MCF 10A (cell line): ENCODE measurements at regions not wholly inside any gene's neighbourhood (a gene's known extent, or its start where the extent isn't known, plus 50 kb on each side); places are given as distances from the start of the nearest gene placed in this dataset.

Experiments
- BruUV-seq: library from RNA; stranded (reverse); fragments of 400-500 nt; replicated peaks from 2 replicates; lab custom pipeline; 2021; lab: Mats Ljungman, UMichigan
- CTCF ChIA-PET: fragments of 300-600 bp; sonication (Branson Sonifier 250); formaldehyde crosslinking; extraction: SDS; loops from one replicate; lab custom pipeline; 2021; ENCODE audit warnings: antibody characterized with exemption, inconsistent platforms; lab: Yijun Ruan, JAX
- POLR2A ChIA-PET: fragments of 300-600, 350-650 bp; sonication (Branson Sonifier 250); formaldehyde crosslinking; extraction: SDS; loops from one replicate; lab custom pipeline; 2020; ENCODE audit warnings: antibody characterized with exemption, inconsistent platforms; lab: Yijun Ruan, JAX
- DNase-seq: peaks from one replicate; pipeline ENCODE4 v3.0.0-alpha.2; 2018; ENCODE audit not compliant: unreplicated experiment
- H3K27ac Mint-ChIP-seq: one replicate; pipeline ENCODE4 v1.8.0; 2022; ENCODE audit warnings: mild to moderate bottlenecking, low read depth, mixed read lengths; ENCODE audit not compliant: unreplicated experiment
- H3K27me3 Mint-ChIP-seq: one replicate; pipeline ENCODE4 v1.8.0; 2022; ENCODE audit warnings: mixed read lengths; ENCODE audit not compliant: insufficient read depth, unreplicated experiment
- H3K36me3 Mint-ChIP-seq: one replicate; pipeline ENCODE4 v1.8.0; 2022; ENCODE audit warnings: mild to moderate bottlenecking, moderate library complexity, mixed read lengths; ENCODE audit not compliant: insufficient read depth, unreplicated experiment
- H3K4me1 Mint-ChIP-seq: one replicate; pipeline ENCODE4 v1.8.0; 2022; ENCODE audit warnings: mixed read lengths; ENCODE audit not compliant: insufficient read depth, unreplicated experiment
- H3K4me3 Mint-ChIP-seq: one replicate; pipeline ENCODE4 v1.8.0; 2022; ENCODE audit warnings: mild to moderate bottlenecking, moderate library complexity, mixed read lengths; ENCODE audit not compliant: unreplicated experiment
- H3K9me3 Mint-ChIP-seq: one replicate; pipeline ENCODE4 v1.8.0; 2022; ENCODE audit warnings: mixed read lengths; ENCODE audit not compliant: unreplicated experiment
- CTCF ChIP-seq: fragments of 200-600 bp; IDR thresholded peaks from one replicate; pipeline ENCODE4 v1.8.0; 2022; ENCODE audit warnings: antibody characterized with exemption, mild to moderate bottlenecking; ENCODE audit not compliant: unreplicated experiment
- intact Hi-C: fragments of 100-400 bp; cut with micrococcal nuclease; formaldehyde crosslinking; loops from 2 replicates; pipeline ENCODE4 v1.14.1; 2022

- no peak for DNase-seq
- Mint-ChIP-seq H3K27me3 (no peaks in the 10 kb centered on the region), H3K36me3 (no peaks in the 10 kb centered on the region), H3K9me3 (peaks cover 7% of the 10 kb centered on the region), H3K27ac (no peak overlapping the region), H3K4me1 (peaks cover 4% of the 10 kb centered on the region), H3K4me3 (no peak overlapping the region)
- no peak for TF ChIP-seq CTCF
- ChIA-PET POLR2A (no interaction called here), CTCF (interaction anchor here (0.6 to 1.1 kb wide), 2 partner anchors 99 to 115 kb away, joined by 4 to 5 read pairs; no protein-coding TSS in a partner anchor)
- intact Hi-C loops = no loop called here
- no TSS peak for BruUV-seq
Measured at GRCh38 chr19:13705201-13705600, 59.1 kb upstream of the MRI1 start.

GRCh38 chr19:13701624-13702023 lies 62.7 kb upstream of the MRI1 start:
- no peak for TF ChIP-seq CTCF
- H3K36me3 Mint-ChIP-seq = no peaks in the 10 kb centered on the region
- POLR2A ChIA-PET = interaction anchor here (1.1 kb wide), 1 partner anchor 30 kb away, joined by 3 read pairs; no protein-coding TSS in a partner anchor
- no peak for DNase-seq
- intact Hi-C loops = no loop called here
- H3K27ac Mint-ChIP-seq = no peak overlapping the region
- H3K4me3 Mint-ChIP-seq = no peak overlapping the region
- H3K9me3 Mint-ChIP-seq = peaks cover 7% of the 10 kb centered on the region
- no peaks in the 10 kb centered on the region for H3K27me3 Mint-ChIP-seq
- no TSS peak for BruUV-seq
- CTCF ChIA-PET = no interaction called here
- H3K4me1 Mint-ChIP-seq = no peaks in the 10 kb centered on the region

- intact Hi-C loops = no loop called here
- H3K27ac Mint-ChIP-seq = no peak overlapping the region
- TF ChIP-seq CTCF = no peak
- no peak for DNase-seq
- H3K4me3 Mint-ChIP-seq = no peak overlapping the region
- H3K9me3 Mint-ChIP-seq = peaks cover 7% of the 10 kb centered on the region
- H3K4me1 Mint-ChIP-seq = no peaks in the 10 kb centered on the region
- ChIA-PET POLR2A (interaction anchor here (1.1 kb wide), 1 partner anchor 31 kb away, joined by 3 read pairs; no protein-coding TSS in a partner anchor), CTCF (interaction anchor here (0.7 kb wide), 1 partner anchor 140 kb away, joined by 3 read pairs; no protein-coding TSS in a partner anchor)
- no peaks in the 10 kb centered on the region for H3K27me3 Mint-ChIP-seq
- BruUV-seq = no TSS peak
- no peaks in the 10 kb centered on the region for H3K36me3 Mint-ChIP-seq
Measured at GRCh38 chr19:13700621-13701020, 63.7 kb upstream of the MRI1 start.

DNA sequence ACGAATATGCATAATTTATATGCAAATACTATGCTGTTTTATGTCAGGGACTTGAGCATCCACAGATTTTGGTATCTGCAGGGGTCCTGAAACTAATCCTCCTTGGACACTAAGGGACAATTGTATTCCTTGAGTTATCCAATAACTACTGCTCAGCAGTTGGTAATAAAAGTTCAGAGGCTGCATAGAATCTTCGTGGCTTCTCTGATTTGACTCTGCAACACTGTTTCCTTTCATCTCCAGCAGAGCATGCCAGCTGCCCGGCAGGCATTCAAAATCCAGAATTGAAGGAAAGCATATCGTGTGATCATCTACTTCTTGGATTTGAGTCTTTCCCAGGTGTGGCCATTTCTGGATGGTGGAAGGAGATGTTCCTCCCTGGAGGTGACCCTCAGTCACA lies 64.5 kb upstream of the MRI1 start:
- no peak for TF ChIP-seq CTCF
- H3K4me1 Mint-ChIP-seq = no peaks in the 10 kb centered on the region
- peaks cover 7% of the 10 kb centered on the region for H3K9me3 Mint-ChIP-seq
- CTCF ChIA-PET = no interaction called here
- DNase-seq = no peak
- no peak overlapping the region for H3K27ac Mint-ChIP-seq
- intact Hi-C loops = no loop called here
- POLR2A ChIA-PET = no interaction called here
- H3K36me3 Mint-ChIP-seq = no peaks in the 10 kb centered on the region
- H3K27me3 Mint-ChIP-seq = no peaks in the 10 kb centered on the region
- no TSS peak for BruUV-seq
- H3K4me3 Mint-ChIP-seq = no peak overlapping the region
